ENCODE measurements at regions not wholly inside any gene's neighbourhood (a gene's known extent, or its start where the extent isn't known, plus 50 kb on each side); places are given as distances from the start of the nearest gene placed in this dataset.

- no peak for DNase-seq (ENCODE audit: low read depth)
- no peak for TF ChIP-seq CTCF (IDR thresholded peaks at IDR 0.05; ENCODE audit: insufficient read depth, low read length)
- H3K4me3 ChIP-seq (ENCODE audit: low read depth, low read length) = no peak overlapping the region
Measured at GRCh38 chr3:153343988-153344782, 182.2 kb downstream of the RAP2B start.

GRCh38 chr3:153348457-153349107, 186.6 kb downstream of the RAP2B start:
- TF ChIP-seq CTCF (IDR thresholded peaks at IDR 0.05; ENCODE audit: insufficient read depth, low read length) = no peak
- H3K4me3 ChIP-seq (ENCODE audit: low read depth, low read length) = no peak overlapping the region
- no peak for DNase-seq (ENCODE audit: low read depth)

- no peak overlapping the region for H3K4me3 ChIP-seq (ENCODE audit: low read depth, low read length)
- no peak for TF ChIP-seq CTCF (IDR thresholded peaks at IDR 0.05; ENCODE audit: insufficient read depth, low read length)
- DNase-seq (ENCODE audit: low read depth) = no peak
Measured at GRCh38 chr3:153349108-153349499, 187.1 kb downstream of the RAP2B start.

- no peak for TF ChIP-seq CTCF (IDR thresholded peaks at IDR 0.05; ENCODE audit: insufficient read depth, low read length)
- DNase-seq (ENCODE audit: low read depth) = peak; percentile 71
- H3K4me3 ChIP-seq (ENCODE audit: low read depth, low read length) = no peak overlapping the region
Measured at GRCh38 chr3:153350420-153350819, 188.4 kb downstream of the RAP2B start.

- no peak overlapping the region for H3K4me3 ChIP-seq (ENCODE audit: low read depth, low read length)
- peak; percentile 55 for DNase-seq (ENCODE audit: low read depth)
- no peak for TF ChIP-seq CTCF (IDR thresholded peaks at IDR 0.05; ENCODE audit: insufficient read depth, low read length)
Measured at GRCh38 chr3:153354641-153355040, 192.6 kb downstream of the RAP2B start.

GRCh38 chr3:153355559-153355958, 193.5 kb downstream of the RAP2B start:
- TF ChIP-seq CTCF (IDR thresholded peaks at IDR 0.05; ENCODE audit: insufficient read depth, low read length) = no peak
- no peak overlapping the region for H3K4me3 ChIP-seq (ENCODE audit: low read depth, low read length)
- DNase-seq (ENCODE audit: low read depth) = no peak

All from fibroblast of the aortic adventitia (primary cell).